ENCODE measurements at regions not wholly inside any gene's neighbourhood (a gene's known extent, or its start where the extent isn't known, plus 50 kb on each side); places are given as distances from the start of the nearest gene placed in this dataset.

- no peak for TF ChIP-seq GATA2 (IDR thresholded peaks at IDR 0.05; ENCODE audit: low read depth, low read length)
- no peak for TF ChIP-seq GATA3 (IDR thresholded peaks at IDR 0.05; ENCODE audit: low read depth, low read length)
Observed at GRCh38 chr6:90849686-90850085, 262.8 kb upstream of the MAP3K7 start.
